SJSA1 (cell line): ENCODE measurements at regions not wholly inside any gene's neighbourhood (a gene's known extent, or its start where the extent isn't known, plus 50 kb on each side); places are given as distances from the start of the nearest gene placed in this dataset.
"Not testable (repeated sequence)": the region's sequence is repeated elsewhere in the genome, so short reads cannot be mapped to it uniquely, and the experiment has no call there.

Experiments used
- DNase-seq, 2 experiments: peaks; one replicate each; pipeline ENCODE4 v3.0.0-alpha.2; 2015 to 2020; ENCODE audit warnings: low spot score in 2 of 2, low read depth in 1 of 2
- H3K27ac ChIP-seq: fragments of 250-450 bp; sonication (Bioruptor Pico); 2 replicates; pipeline ENCODE4 v1.5.1; 2020; ENCODE audit warnings: mild to moderate bottlenecking, moderate library complexity
- H3K27me3 ChIP-seq: fragments of 250-450 bp; sonication (Bioruptor Pico); replicated peaks from 2 replicates; pipeline ENCODE4 v1.5.1; 2020; ENCODE audit warnings: mild to moderate bottlenecking, moderate library complexity
- H3K36me3 ChIP-seq: fragments of 250-450 bp; sonication (Bioruptor Pico); 2 replicates; pipeline ENCODE4 v1.5.1; 2020; ENCODE audit warnings: mild to moderate bottlenecking
- H3K4me1 ChIP-seq: fragments of 250-450 bp; sonication (Bioruptor Pico); replicated peaks from 2 replicates; pipeline ENCODE4 v1.6.1; 2021; ENCODE audit warnings: mild to moderate bottlenecking
- H3K4me3 ChIP-seq: fragments of 250-450 bp; sonication (Bioruptor Pico); 2 replicates; pipeline ENCODE4 v1.5.1; 2020; ENCODE audit warnings: mild to moderate bottlenecking
- H3K9me3 ChIP-seq: fragments of 250-450 bp; sonication (Bioruptor Pico); replicated peaks from 2 replicates; pipeline ENCODE4 v1.5.1; 2020; ENCODE audit warnings: mild to moderate bottlenecking

- H3K36me3 ChIP-seq, H3K4me1 ChIP-seq, H3K27ac ChIP-seq, H3K27me3 ChIP-seq, H3K4me3 ChIP-seq, H3K9me3 ChIP-seq, DNase-seq: not testable (repeated sequence)
Measured at GRCh38 chr15:21357056-21357455, 83.2 kb downstream of the POTEB3 start.

GRCh38 chr15:21355944-21356343 is 84.4 kb downstream of the POTEB3 start:
- H3K4me1 ChIP-seq, H3K9me3 ChIP-seq, DNase-seq: not testable (repeated sequence)

GRCh38 chr15:21354597-21354996 is 85.7 kb downstream of the POTEB3 start:
- H3K27me3 ChIP-seq, DNase-seq, H3K4me1 ChIP-seq, H3K36me3 ChIP-seq, H3K27ac ChIP-seq, H3K9me3 ChIP-seq, H3K4me3 ChIP-seq: not testable (repeated sequence)

More at GRCh38 chr15:21355944-21356343, 84.4 kb downstream of the POTEB3 start:
- H3K4me3 ChIP-seq, H3K36me3 ChIP-seq, H3K27ac ChIP-seq, H3K27me3 ChIP-seq: not testable (repeated sequence)

GRCh38 chr15:21352670-21353318 is 87.5 kb downstream of the POTEB3 start:
- not testable (repeated sequence) for DNase-seq, H3K4me3 ChIP-seq, H3K36me3 ChIP-seq, H3K27me3 ChIP-seq, H3K4me1 ChIP-seq, H3K27ac ChIP-seq, H3K9me3 ChIP-seq

GRCh38 chr15:21344960-21345359 is 95.3 kb downstream of the POTEB3 start:
- H3K4me3 ChIP-seq, DNase-seq, H3K36me3 ChIP-seq, H3K27ac ChIP-seq, H3K4me1 ChIP-seq, H3K27me3 ChIP-seq, H3K9me3 ChIP-seq: not testable (repeated sequence)

GRCh38 chr15:21344500-21344899 is 95.8 kb downstream of the POTEB3 start:
- H3K9me3 ChIP-seq, DNase-seq, H3K4me3 ChIP-seq: not testable (repeated sequence)

GRCh38 chr15:21337028-21337427 is 103.3 kb downstream of the POTEB3 start:
- H3K4me3 ChIP-seq, H3K36me3 ChIP-seq, H3K27me3 ChIP-seq, H3K4me1 ChIP-seq, H3K27ac ChIP-seq, DNase-seq, H3K9me3 ChIP-seq: not testable (repeated sequence)

More at GRCh38 chr15:21344500-21344899, 95.8 kb downstream of the POTEB3 start:
- H3K27ac ChIP-seq, H3K36me3 ChIP-seq, H3K4me1 ChIP-seq, H3K27me3 ChIP-seq: not testable (repeated sequence)

- not testable (repeated sequence) for H3K27ac ChIP-seq, H3K36me3 ChIP-seq, DNase-seq, H3K27me3 ChIP-seq, H3K4me1 ChIP-seq, H3K9me3 ChIP-seq, H3K4me3 ChIP-seq
Measured at GRCh38 chr15:21324720-21325460, 115.4 kb downstream of the POTEB3 start.

- H3K9me3 ChIP-seq, DNase-seq, H3K4me1 ChIP-seq, H3K27me3 ChIP-seq, H3K27ac ChIP-seq, H3K36me3 ChIP-seq, H3K4me3 ChIP-seq: not testable (repeated sequence)
Measured at GRCh38 chr15:21284353-21284752, 155.9 kb downstream of the POTEB3 start.

GRCh38 chr15:21283210-21283609 is 157.1 kb downstream of the POTEB3 start:
- H3K4me1 ChIP-seq, DNase-seq, H3K36me3 ChIP-seq, H3K27ac ChIP-seq, H3K27me3 ChIP-seq, H3K9me3 ChIP-seq, H3K4me3 ChIP-seq: not testable (repeated sequence)

GRCh38 chr15:21280272-21280671 is 160.0 kb downstream of the POTEB3 start:
- H3K27ac ChIP-seq, H3K4me3 ChIP-seq, H3K9me3 ChIP-seq, DNase-seq, H3K27me3 ChIP-seq, H3K4me1 ChIP-seq, H3K36me3 ChIP-seq: not testable (repeated sequence)

GRCh38 chr15:21272176-21272982 is 167.9 kb downstream of the POTEB3 start:
- not testable (repeated sequence) for H3K4me1 ChIP-seq

GRCh38 chr15:21271566-21271965 is 168.7 kb downstream of the POTEB3 start:
- Histone ChIP-seq H3K9me3 (no peaks in the 10 kb centered on the region), H3K4me1 (peaks cover 3% of the 10 kb centered on the region; the same call in 1 of the 2 replicates), H3K27ac (no peak overlapping the region), H3K4me3 (no peak overlapping the region), H3K27me3 (no peaks in the 10 kb centered on the region), H3K36me3 (no peaks in the 10 kb centered on the region)
- no peak for DNase-seq

More at GRCh38 chr15:21272176-21272982, 167.9 kb downstream of the POTEB3 start:
- H3K4me3 ChIP-seq, H3K27ac ChIP-seq, H3K9me3 ChIP-seq, H3K27me3 ChIP-seq, H3K36me3 ChIP-seq: not testable (repeated sequence)
- peak in 1 of 2 experiments; percentile 29 for DNase-seq

- H3K36me3 ChIP-seq: no peaks in the 10 kb centered on the region
- H3K27me3 ChIP-seq: no peaks in the 10 kb centered on the region
- H3K27ac ChIP-seq: no peak overlapping the region
- no peak overlapping the region for H3K4me3 ChIP-seq
- no peaks in the 10 kb centered on the region for H3K9me3 ChIP-seq
- DNase-seq: no peak
- H3K4me1 ChIP-seq: peaks cover 3% of the 10 kb centered on the region; the same call in 1 of the 2 replicates
Measured at GRCh38 chr15:21270474-21270873, 169.8 kb downstream of the POTEB3 start.
